IMR-90 (cell line): ENCODE measurements at regions not wholly inside any gene's neighbourhood (a gene's known extent, or its start where the extent isn't known, plus 50 kb on each side); places are given as distances from the start of the nearest gene placed in this dataset.

Experiments used
- MAFK ChIP-seq: IDR thresholded peaks from 2 replicates; pipeline ENCODE4 v1.6.1; 2012; ENCODE audit warnings: low read depth, low read length, improper control_type of control experiment
- MXI1 ChIP-seq: IDR thresholded peaks from 2 replicates; pipeline ENCODE4 v1.6.1; 2012; ENCODE audit warnings: low read depth, mild to moderate bottlenecking, low read length, moderate library complexity, borderline replicate concordance
- POLR2A ChIP-seq: IDR thresholded peaks from 2 replicates; pipeline ENCODE4 v1.6.1; 2012; ENCODE audit warnings: mild to moderate bottlenecking, low read depth, low read length
- TF ChIP-seq, protein P1 (sequence below): conservative IDR thresholded peaks from 2 replicates; pipeline ENCODE4 v1.5.1; 2012; ENCODE audit warnings: mild to moderate bottlenecking, low read depth, low read length, improper control_type of control experiment

DNA sequence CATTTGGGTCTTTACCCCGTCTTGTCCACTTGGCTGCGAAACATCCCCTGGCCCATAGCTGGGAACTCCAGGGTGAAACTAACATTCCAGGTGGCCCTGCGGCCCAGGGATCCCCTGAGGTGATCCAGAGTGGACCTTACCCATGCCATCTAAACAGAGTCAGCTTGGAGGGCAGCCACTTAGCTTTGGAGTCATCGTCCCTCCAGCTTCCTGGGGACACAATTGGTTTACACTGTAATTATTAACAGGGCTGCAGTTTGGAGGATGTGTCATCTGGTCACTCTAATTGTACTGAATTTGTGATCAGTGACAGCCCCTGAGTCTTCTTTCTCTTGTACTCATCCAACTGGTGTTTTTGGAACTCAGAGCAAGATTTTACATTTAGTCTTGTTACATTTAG, 149.9 kb downstream of the ENGASE start:
- TF ChIP-seq POLR2A (no peak), MAFK (no peak), MXI1 (no peak)
- TF ChIP-seq, protein P1, sequence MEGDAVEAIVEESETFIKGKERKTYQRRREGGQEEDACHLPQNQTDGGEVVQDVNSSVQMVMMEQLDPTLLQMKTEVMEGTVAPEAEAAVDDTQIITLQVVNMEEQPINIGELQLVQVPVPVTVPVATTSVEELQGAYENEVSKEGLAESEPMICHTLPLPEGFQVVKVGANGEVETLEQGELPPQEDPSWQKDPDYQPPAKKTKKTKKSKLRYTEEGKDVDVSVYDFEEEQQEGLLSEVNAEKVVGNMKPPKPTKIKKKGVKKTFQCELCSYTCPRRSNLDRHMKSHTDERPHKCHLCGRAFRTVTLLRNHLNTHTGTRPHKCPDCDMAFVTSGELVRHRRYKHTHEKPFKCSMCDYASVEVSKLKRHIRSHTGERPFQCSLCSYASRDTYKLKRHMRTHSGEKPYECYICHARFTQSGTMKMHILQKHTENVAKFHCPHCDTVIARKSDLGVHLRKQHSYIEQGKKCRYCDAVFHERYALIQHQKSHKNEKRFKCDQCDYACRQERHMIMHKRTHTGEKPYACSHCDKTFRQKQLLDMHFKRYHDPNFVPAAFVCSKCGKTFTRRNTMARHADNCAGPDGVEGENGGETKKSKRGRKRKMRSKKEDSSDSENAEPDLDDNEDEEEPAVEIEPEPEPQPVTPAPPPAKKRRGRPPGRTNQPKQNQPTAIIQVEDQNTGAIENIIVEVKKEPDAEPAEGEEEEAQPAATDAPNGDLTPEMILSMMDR, result no peak
